COLO829 (cell line): ENCODE measurements at regions not wholly inside any gene's neighbourhood (a gene's known extent, or its start where the extent isn't known, plus 50 kb on each side); places are given as distances from the start of the nearest gene placed in this dataset.

Source experiments
- DNase-seq: peaks from one replicate; pipeline ENCODE4 v3.0.0; 2012; ENCODE audit warnings: low spot score

- DNase-seq = no peak
Observed at GRCh38 chr13:54165581-54166215, 1137.1 kb downstream of the OLFM4 start.

GRCh38 chr13:54173996-54174395 lies 1145.4 kb downstream of the OLFM4 start:
- no peak for DNase-seq

GRCh38 chr13:54175466-54175865 lies 1146.9 kb downstream of the OLFM4 start:
- DNase-seq = no peak

GRCh38 chr13:54177466-54177865 lies 1148.9 kb downstream of the OLFM4 start:
- DNase-seq = no peak

GRCh38 chr13:54183166-54183565 lies 1154.6 kb downstream of the OLFM4 start:
- DNase-seq = no peak

- no peak for DNase-seq
Observed at GRCh38 chr13:54183728-54184127, 1155.1 kb downstream of the OLFM4 start.

- DNase-seq = no peak
Observed at GRCh38 chr13:54184576-54184975, 1156.0 kb downstream of the OLFM4 start.

GRCh38 chr13:54185101-54185500 lies 1156.5 kb downstream of the OLFM4 start:
- DNase-seq = no peak

- no peak for DNase-seq
Observed at GRCh38 chr13:54185785-54186184, 1157.2 kb downstream of the OLFM4 start.

GRCh38 chr13:54187461-54187860 lies 1158.8 kb downstream of the OLFM4 start:
- DNase-seq = no peak

- DNase-seq = peak; percentile 45
Observed at GRCh38 chr13:54194233-54195024, 1165.8 kb downstream of the OLFM4 start.

GRCh38 chr13:54196684-54197083 lies 1168.1 kb downstream of the OLFM4 start:
- no peak for DNase-seq

GRCh38 chr13:54198911-54199310 lies 1170.3 kb downstream of the OLFM4 start:
- DNase-seq = no peak

- peak; percentile 28 for DNase-seq
Observed at GRCh38 chr13:54206626-54207025, 1178.0 kb downstream of the OLFM4 start.

- peak; percentile 17 for DNase-seq
Observed at GRCh38 chr13:54210397-54211049, 1181.9 kb downstream of the OLFM4 start.

GRCh38 chr13:54216221-54216620 lies 1187.6 kb downstream of the OLFM4 start:
- DNase-seq = no peak

GRCh38 chr13:54226876-54227275 lies 1198.3 kb downstream of the OLFM4 start:
- DNase-seq = peak; percentile 93

- DNase-seq = no peak
Observed at GRCh38 chr13:54232700-54233099, 1204.1 kb downstream of the OLFM4 start.

GRCh38 chr13:54234607-54235006 lies 1206.0 kb downstream of the OLFM4 start:
- DNase-seq = no peak

GRCh38 chr13:54241719-54242118 lies 1213.1 kb downstream of the OLFM4 start:
- no peak for DNase-seq

- no peak for DNase-seq
Observed at GRCh38 chr13:54248306-54248705, 1219.7 kb downstream of the OLFM4 start.

GRCh38 chr13:54261856-54262255 lies 1233.2 kb downstream of the OLFM4 start:
- DNase-seq = no peak

GRCh38 chr13:54263868-54264267 lies 1235.3 kb downstream of the OLFM4 start:
- no peak for DNase-seq
